Caco-2 (cell line): ENCODE measurements at regions not wholly inside any gene's neighbourhood (a gene's known extent, or its start where the extent isn't known, plus 50 kb on each side); places are given as distances from the start of the nearest gene placed in this dataset.

Experiments used
- BruUV-seq: library from RNA; stranded (reverse); fragments of 400-500 nt; replicated peaks from 2 replicates; lab custom pipeline; 2021; lab: Mats Ljungman, UMichigan
- CTCF ChIA-PET: fragments of 300-600 bp; sonication (Branson Sonifier 250); formaldehyde crosslinking; loops from one replicate; lab custom pipeline; 2022; ENCODE audit warnings: antibody characterized with exemption; lab: Charles Lee
- POLR2A ChIA-PET: fragments of 300-600 bp; sonication (Branson Sonifier 250); formaldehyde crosslinking; loops from one replicate; lab custom pipeline; 2022; ENCODE audit warnings: antibody characterized with exemption; lab: Charles Lee
- DNase-seq, 2 experiments: peaks; one replicate each; pipeline versions ENCODE4 v3.0.0 to v3.0.0-alpha.2; 2020 to 2022
- H3K27me3 ChIP-seq: replicated peaks from 2 replicates; pipeline ENCODE4 v1.6.0; 2011; ENCODE audit warnings: low read length; ENCODE audit not compliant: control insufficient read depth, insufficient read depth
- H3K36me3 ChIP-seq: 2 replicates; pipeline ENCODE4 v1.5.1; 2011; ENCODE audit warnings: low read length; ENCODE audit not compliant: control insufficient read depth, insufficient read depth
- H3K4me1 ChIP-seq: fragments of 250-450 bp; sonication (Bioruptor Pico); 2 replicates; pipeline ENCODE4 v1.5.1; 2020; ENCODE audit warnings: mild to moderate bottlenecking
- H3K4me3 ChIP-seq: 2 replicates; pipeline ENCODE4 v1.5.1; 2011; ENCODE audit warnings: low read depth, mild to moderate bottlenecking, control low read depth, low read length
- H3K9me3 ChIP-seq: fragments of 250-450 bp; sonication (Bioruptor Pico); 2 replicates; pipeline ENCODE4 v1.5.1; 2020; ENCODE audit warnings: mild to moderate bottlenecking, moderate library complexity
- H3K27ac Mint-ChIP-seq: one replicate; pipeline ENCODE4 v1.8.0; 2022; ENCODE audit warnings: mixed read lengths; ENCODE audit not compliant: unreplicated experiment
- H3K27me3 Mint-ChIP-seq: one replicate; pipeline ENCODE4 v1.8.0; 2022; ENCODE audit warnings: mixed read lengths; ENCODE audit not compliant: insufficient read depth, unreplicated experiment
- H3K36me3 Mint-ChIP-seq: one replicate; pipeline ENCODE4 v1.8.0; 2022; ENCODE audit warnings: mild to moderate bottlenecking, mixed read lengths; ENCODE audit not compliant: insufficient read depth, unreplicated experiment
- H3K4me1 Mint-ChIP-seq: one replicate; pipeline ENCODE4 v1.8.0; 2022; ENCODE audit warnings: low read depth, mixed read lengths; ENCODE audit not compliant: unreplicated experiment
- H3K4me3 Mint-ChIP-seq: one replicate; pipeline ENCODE4 v1.8.0; 2022; ENCODE audit warnings: mild to moderate bottlenecking, moderate library complexity, mixed read lengths; ENCODE audit not compliant: unreplicated experiment
- H3K9me3 Mint-ChIP-seq: one replicate; pipeline ENCODE4 v1.8.0; 2022; ENCODE audit warnings: mixed read lengths; ENCODE audit not compliant: unreplicated experiment
- intact Hi-C: fragments of 100-400 bp; cut with micrococcal nuclease; formaldehyde crosslinking; loops from one replicate; pipeline ENCODE4 v1.10.0; 2022; ENCODE audit not compliant: unreplicated experiment
- TF ChIP-seq, protein P1 (sequence below), 2 experiments: fragments of 200-600 bp in 1 of 2; IDR thresholded peaks; 1 replicate in 1 of 2; 2 replicates in 1 of 2; pipeline versions ENCODE4 v1.5.1 to v1.8.0; 2011 to 2022; ENCODE audit warnings: antibody characterized with exemption in 1 of 2, control low read depth in 1 of 2, inconsistent platforms in 1 of 2, low read depth in 1 of 2, low read length in 1 of 2, mild to moderate bottlenecking in 1 of 2, moderate library complexity in 1 of 2; ENCODE audit not compliant: insufficient read depth in 1 of 2, severe bottlenecking in 1 of 2, unreplicated experiment in 1 of 2

DNA sequence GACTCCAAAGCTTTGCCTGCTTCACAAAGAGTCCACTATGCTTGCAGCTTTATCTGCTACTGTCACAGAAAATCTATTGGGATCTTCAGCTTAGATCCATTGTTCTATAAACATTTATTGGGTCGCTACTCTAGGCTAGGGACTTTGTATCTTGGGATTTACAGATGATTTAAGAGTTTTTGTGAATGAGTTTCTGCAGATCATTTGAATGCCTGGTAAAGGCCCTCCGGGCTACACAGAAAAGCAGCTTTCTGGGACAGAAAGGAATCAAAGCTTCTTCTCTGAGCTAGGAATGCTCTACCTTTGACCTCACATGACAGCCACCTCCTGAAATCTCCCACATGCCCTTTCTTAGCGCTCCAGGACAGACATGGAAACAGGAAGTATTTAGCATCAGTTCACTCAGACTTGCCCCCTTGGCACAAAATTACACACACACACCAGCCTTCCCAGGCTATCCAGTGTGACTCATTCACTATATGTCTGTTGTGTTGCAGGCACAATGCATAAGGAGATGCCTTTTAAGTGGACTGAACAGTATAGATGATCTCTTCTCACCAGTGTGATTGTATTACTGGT lies 492.4 kb downstream of the DACH1 start:
- H3K27ac Mint-ChIP-seq: no peak overlapping the region
- intact Hi-C loops: no loop called here
- POLR2A ChIA-PET: no interaction called here

DNA sequence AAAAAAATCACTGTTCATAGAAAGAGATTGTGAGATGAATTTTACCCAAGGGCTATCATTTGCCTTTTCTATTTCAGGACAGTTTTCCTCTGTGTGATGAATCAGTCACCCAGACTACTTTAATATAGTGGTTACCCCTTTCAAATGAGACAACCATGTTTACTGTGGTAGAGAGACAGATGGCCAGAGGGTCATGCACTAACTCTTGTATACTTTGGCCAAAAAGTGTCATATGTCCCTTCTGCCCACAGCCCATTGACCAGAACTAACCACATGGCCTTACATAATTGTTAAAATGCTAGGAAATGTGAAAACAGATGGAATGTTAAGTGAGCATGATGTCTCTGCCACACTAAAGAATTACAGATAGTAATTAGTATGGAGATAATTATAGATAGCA lies 498.7 kb downstream of the DACH1 start:
- intact Hi-C loops: no loop called here
- H3K36me3 Mint-ChIP-seq: no peaks in the 10 kb centered on the region
- POLR2A ChIA-PET: no interaction called here

More for the DNA sequence above, 492.4 kb downstream of the DACH1 start:
- Mint-ChIP-seq H3K36me3 (no peaks in the 10 kb centered on the region), H3K27me3 (no peaks in the 10 kb centered on the region), H3K4me3 (no peak overlapping the region), H3K9me3 (no peaks in the 10 kb centered on the region), H3K4me1 (no peaks in the 10 kb centered on the region)
- no peaks in the 10 kb centered on the region for H3K9me3 ChIP-seq
- BruUV-seq: no TSS peak
- TF ChIP-seq, protein P1, sequence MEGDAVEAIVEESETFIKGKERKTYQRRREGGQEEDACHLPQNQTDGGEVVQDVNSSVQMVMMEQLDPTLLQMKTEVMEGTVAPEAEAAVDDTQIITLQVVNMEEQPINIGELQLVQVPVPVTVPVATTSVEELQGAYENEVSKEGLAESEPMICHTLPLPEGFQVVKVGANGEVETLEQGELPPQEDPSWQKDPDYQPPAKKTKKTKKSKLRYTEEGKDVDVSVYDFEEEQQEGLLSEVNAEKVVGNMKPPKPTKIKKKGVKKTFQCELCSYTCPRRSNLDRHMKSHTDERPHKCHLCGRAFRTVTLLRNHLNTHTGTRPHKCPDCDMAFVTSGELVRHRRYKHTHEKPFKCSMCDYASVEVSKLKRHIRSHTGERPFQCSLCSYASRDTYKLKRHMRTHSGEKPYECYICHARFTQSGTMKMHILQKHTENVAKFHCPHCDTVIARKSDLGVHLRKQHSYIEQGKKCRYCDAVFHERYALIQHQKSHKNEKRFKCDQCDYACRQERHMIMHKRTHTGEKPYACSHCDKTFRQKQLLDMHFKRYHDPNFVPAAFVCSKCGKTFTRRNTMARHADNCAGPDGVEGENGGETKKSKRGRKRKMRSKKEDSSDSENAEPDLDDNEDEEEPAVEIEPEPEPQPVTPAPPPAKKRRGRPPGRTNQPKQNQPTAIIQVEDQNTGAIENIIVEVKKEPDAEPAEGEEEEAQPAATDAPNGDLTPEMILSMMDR (IDR thresholded peaks at IDR 0.05; ENCODE audit: insufficient read depth in 1 of 2, low read depth in 1 of 2, low read length in 1 of 2, severe bottlenecking in 1 of 2, unreplicated experiment in 1 of 2): no peak
- no peak for DNase-seq
- H3K4me3 ChIP-seq: no peak overlapping the region
- H3K27me3 ChIP-seq: no peaks in the 10 kb centered on the region
- H3K36me3 ChIP-seq: no peaks in the 10 kb centered on the region
- CTCF ChIA-PET: no interaction called here
- H3K4me1 ChIP-seq: no peaks in the 10 kb centered on the region

DNA sequence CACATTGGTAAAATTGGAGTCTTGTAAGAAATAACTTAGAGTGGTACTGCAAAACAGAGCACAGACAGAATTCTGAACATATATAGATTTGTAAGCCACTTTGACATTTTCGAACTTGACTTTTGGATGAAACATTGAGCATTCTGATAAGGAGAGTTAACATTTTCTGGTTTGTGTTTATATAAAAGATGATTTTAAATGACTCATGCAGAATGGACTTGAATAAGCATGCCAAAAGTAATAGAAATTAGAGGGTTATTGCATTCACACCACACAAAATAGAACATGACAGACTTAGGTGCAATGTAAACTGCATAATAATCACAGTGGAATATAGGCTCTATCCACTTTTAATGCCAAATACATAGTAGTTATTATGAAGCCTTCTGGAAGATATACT lies 507.0 kb downstream of the DACH1 start:
- H3K9me3 ChIP-seq: no peaks in the 10 kb centered on the region
- H3K36me3 Mint-ChIP-seq: no peaks in the 10 kb centered on the region
- BruUV-seq: no TSS peak
- no peaks in the 10 kb centered on the region for H3K9me3 Mint-ChIP-seq
- POLR2A ChIA-PET: no interaction called here
- no peaks in the 10 kb centered on the region for H3K36me3 ChIP-seq
- H3K4me3 ChIP-seq: no peak overlapping the region
- TF ChIP-seq, protein P1 (IDR thresholded peaks at IDR 0.05; ENCODE audit: insufficient read depth in 1 of 2, low read depth in 1 of 2, low read length in 1 of 2, severe bottlenecking in 1 of 2, unreplicated experiment in 1 of 2): no peak
- CTCF ChIA-PET: no interaction called here
- intact Hi-C loops: no loop called here
- no peaks in the 10 kb centered on the region for H3K27me3 Mint-ChIP-seq
- H3K4me1 Mint-ChIP-seq: no peaks in the 10 kb centered on the region
- H3K27me3 ChIP-seq: no peaks in the 10 kb centered on the region
- DNase-seq: no peak
- H3K4me1 ChIP-seq: no peaks in the 10 kb centered on the region
- H3K4me3 Mint-ChIP-seq: no peak overlapping the region
- H3K27ac Mint-ChIP-seq: no peak overlapping the region

More for the DNA sequence above, 498.7 kb downstream of the DACH1 start:
- H3K27ac Mint-ChIP-seq: no peak overlapping the region
- BruUV-seq: no TSS peak
- no peaks in the 10 kb centered on the region for H3K9me3 Mint-ChIP-seq
- no peak overlapping the region for H3K4me3 ChIP-seq
- no peaks in the 10 kb centered on the region for H3K4me1 Mint-ChIP-seq
- no peaks in the 10 kb centered on the region for H3K27me3 ChIP-seq
- TF ChIP-seq, protein P1 (IDR thresholded peaks at IDR 0.05; ENCODE audit: insufficient read depth in 1 of 2, low read depth in 1 of 2, low read length in 1 of 2, severe bottlenecking in 1 of 2, unreplicated experiment in 1 of 2): no peak
- no peaks in the 10 kb centered on the region for H3K4me1 ChIP-seq
- no peaks in the 10 kb centered on the region for H3K9me3 ChIP-seq
- no peaks in the 10 kb centered on the region for H3K36me3 ChIP-seq
- CTCF ChIA-PET: no interaction called here
- no peak for DNase-seq
- H3K27me3 Mint-ChIP-seq: no peaks in the 10 kb centered on the region
- H3K4me3 Mint-ChIP-seq: no peak overlapping the region
